ENCODE measurements at regions not wholly inside any gene's neighbourhood (a gene's known extent, or its start where the extent isn't known, plus 50 kb on each side); places are given as distances from the start of the nearest gene placed in this dataset.

- TF ChIP-seq CTCF (IDR thresholded peaks at IDR 0.05) (no peak), POLR2AphosphoS5 (IDR thresholded peaks at IDR 0.05) (no peak)
Measured at GRCh38 chr7:25807086-25807611, 344.8 kb upstream of the NFE2L3 start.

Data from sigmoid colon (tissue), 4 donors.